HG03469 (cell line): ENCODE measurements at regions not wholly inside any gene's neighbourhood (a gene's known extent, or its start where the extent isn't known, plus 50 kb on each side); places are given as distances from the start of the nearest gene placed in this dataset.
"Not testable (repeated sequence)": the region's sequence is repeated elsewhere in the genome, so short reads cannot be mapped to it uniquely, and the experiment has no call there.

Experiments
- ATAC-seq: cut with Tn5 transposase; IDR thresholded peaks from one replicate; pipeline ENCODE4 v1.9.1; 2021; ENCODE audit warnings: mild to moderate bottlenecking, moderate library complexity, moderate number of reproducible peaks; ENCODE audit not compliant: unreplicated experiment

- ATAC-seq = no peak
These were observed 116.4 kb upstream of the NANOS1 start for GRCh38 chr10:118912961-118913600.

GRCh38 chr10:118913825-118914224, 115.7 kb upstream of the NANOS1 start:
- ATAC-seq = no peak

- no peak for ATAC-seq
These were observed 114.9 kb upstream of the NANOS1 start for GRCh38 chr10:118914629-118915028.

GRCh38 chr10:118915161-118915560, 114.4 kb upstream of the NANOS1 start:
- no peak for ATAC-seq

- ATAC-seq = no peak
These were observed 112.7 kb upstream of the NANOS1 start for GRCh38 chr10:118916777-118917176.

- no peak for ATAC-seq
These were observed 111.8 kb upstream of the NANOS1 start for GRCh38 chr10:118917701-118918100.

- no peak for ATAC-seq
These were observed 111.4 kb upstream of the NANOS1 start for GRCh38 chr10:118918116-118918515.

GRCh38 chr10:118918587-118918986, 110.9 kb upstream of the NANOS1 start:
- no peak for ATAC-seq

GRCh38 chr10:118920206-118920605, 109.3 kb upstream of the NANOS1 start:
- no peak for ATAC-seq

- ATAC-seq = no peak
These were observed 107.3 kb upstream of the NANOS1 start for GRCh38 chr10:118922226-118922625.

- ATAC-seq = no peak
These were observed 106.5 kb upstream of the NANOS1 start for GRCh38 chr10:118922972-118923371.

- no peak for ATAC-seq
These were observed 105.0 kb upstream of the NANOS1 start for GRCh38 chr10:118924493-118924892.

GRCh38 chr10:118925404-118926071, 104.0 kb upstream of the NANOS1 start:
- ATAC-seq = no peak

GRCh38 chr10:118926072-118926417, 103.5 kb upstream of the NANOS1 start:
- ATAC-seq = no peak

GRCh38 chr10:118926441-118926840, 103.1 kb upstream of the NANOS1 start:
- ATAC-seq = no peak

GRCh38 chr10:118926903-118927302, 102.6 kb upstream of the NANOS1 start:
- ATAC-seq = no peak

- ATAC-seq = no peak
These were observed 102.2 kb upstream of the NANOS1 start for GRCh38 chr10:118927321-118927720.

GRCh38 chr10:118930614-118931013, 98.9 kb upstream of the NANOS1 start:
- no peak for ATAC-seq

- ATAC-seq = no peak
These were observed 98.1 kb upstream of the NANOS1 start for GRCh38 chr10:118931436-118931835.

- ATAC-seq = not testable (repeated sequence)
These were observed 97.4 kb upstream of the NANOS1 start for GRCh38 chr10:118932154-118932553.

- no peak for ATAC-seq
These were observed 92.3 kb upstream of the NANOS1 start for GRCh38 chr10:118937226-118937625.

GRCh38 chr10:118939211-118940007, 90.1 kb upstream of the NANOS1 start:
- ATAC-seq = no peak
